ENCODE measurements at regions not wholly inside any gene's neighbourhood (a gene's known extent, or its start where the extent isn't known, plus 50 kb on each side); places are given as distances from the start of the nearest gene placed in this dataset.

GRCh38 chr20:7087803-7088202 is 320.3 kb downstream of the BMP2 start:
- Mint-ChIP-seq H3K4me1 (peaks cover 3% of the 10 kb centered on the region), H3K4me3 (no peak overlapping the region), H3K36me3 (ENCODE audit: low read depth) (no peaks in the 10 kb centered on the region), H3K27ac (no peak overlapping the region), H3K9me3 (no peaks in the 10 kb centered on the region), H3K27me3 (ENCODE audit: insufficient read depth) (no peaks in the 10 kb centered on the region)
- H3K27ac ChIP-seq (ENCODE audit: low read depth, low read length), result no peak overlapping the region
- TF ChIP-seq CTCF (conservative IDR thresholded peaks at IDR 0.05), result no peak
- WGBS, 2 experiments (ENCODE audit: insufficient coverage in 1 of 2, insufficient read length in 1 of 2), result 100% methylated on average over 1 of the region's 1 CpG; no CpG with 5 or more reads in 1 of the 2 experiments
- DNase-seq, result no peak
- H3K27me3 ChIP-seq (ENCODE audit: control insufficient read depth, insufficient read depth, low read length, poor library complexity, severe bottlenecking), result no peaks in the 10 kb centered on the region
- no peaks in the 10 kb centered on the region for H3K4me1 ChIP-seq (ENCODE audit: control insufficient read depth, insufficient read depth, low read length)
- H3K4me3 ChIP-seq (ENCODE audit: low read length), result no peak overlapping the region
- H3K36me3 ChIP-seq (ENCODE audit: control insufficient read depth, insufficient read depth, low read length), result no peaks in the 10 kb centered on the region
- H3K9ac ChIP-seq (ENCODE audit: extremely low read depth, low read length, poor library complexity, severe bottlenecking), result no peak overlapping the region
- H3K9me3 ChIP-seq (ENCODE audit: control insufficient read depth, low read length), result peaks cover 20% of the 10 kb centered on the region

GRCh38 chr20:7090001-7090400 is 322.5 kb downstream of the BMP2 start:
- no peak overlapping the region for H3K27ac ChIP-seq (ENCODE audit: low read depth, low read length)
- H3K9me3 ChIP-seq (ENCODE audit: control insufficient read depth, low read length), result peaks cover 20% of the 10 kb centered on the region
- Mint-ChIP-seq H3K9me3 (no peaks in the 10 kb centered on the region), H3K4me1 (peaks cover 3% of the 10 kb centered on the region), H3K4me3 (no peak overlapping the region), H3K36me3 (ENCODE audit: low read depth) (no peaks in the 10 kb centered on the region), H3K27me3 (ENCODE audit: insufficient read depth) (no peaks in the 10 kb centered on the region), H3K27ac (no peak overlapping the region)
- H3K27me3 ChIP-seq (ENCODE audit: control insufficient read depth, insufficient read depth, low read length, poor library complexity, severe bottlenecking), result no peaks in the 10 kb centered on the region
- no peak for TF ChIP-seq CTCF (conservative IDR thresholded peaks at IDR 0.05)
- H3K4me1 ChIP-seq (ENCODE audit: control insufficient read depth, insufficient read depth, low read length), result no peaks in the 10 kb centered on the region
- H3K9ac ChIP-seq (ENCODE audit: extremely low read depth, low read length, poor library complexity, severe bottlenecking), result no peak overlapping the region
- H3K36me3 ChIP-seq (ENCODE audit: control insufficient read depth, insufficient read depth, low read length), result no peaks in the 10 kb centered on the region
- no peak overlapping the region for H3K4me3 ChIP-seq (ENCODE audit: low read length)
- DNase-seq, result no peak

- Histone ChIP-seq H3K36me3 (ENCODE audit: control insufficient read depth, insufficient read depth, low read length) (no peaks in the 10 kb centered on the region), H3K27me3 (ENCODE audit: control insufficient read depth, insufficient read depth, low read length, poor library complexity, severe bottlenecking) (no peaks in the 10 kb centered on the region), H3K4me1 (ENCODE audit: control insufficient read depth, insufficient read depth, low read length) (no peaks in the 10 kb centered on the region), H3K4me3 (ENCODE audit: low read length) (peak overlapping the region; percentile 25), H3K9ac (ENCODE audit: extremely low read depth, low read length, poor library complexity, severe bottlenecking) (no peak overlapping the region), H3K9me3 (ENCODE audit: control insufficient read depth, low read length) (peaks cover 20% of the 10 kb centered on the region), H3K27ac (ENCODE audit: low read depth, low read length) (no peak overlapping the region)
- Mint-ChIP-seq H3K36me3 (ENCODE audit: low read depth) (no peaks in the 10 kb centered on the region), H3K4me3 (no peak overlapping the region), H3K9me3 (no peaks in the 10 kb centered on the region), H3K27me3 (ENCODE audit: insufficient read depth) (no peaks in the 10 kb centered on the region), H3K4me1 (peaks cover 3% of the 10 kb centered on the region), H3K27ac (no peak overlapping the region)
- TF ChIP-seq CTCF (conservative IDR thresholded peaks at IDR 0.05), result no peak
- peak; percentile 67 for DNase-seq
- WGBS, 2 experiments (ENCODE audit: insufficient coverage in 1 of 2, insufficient read length in 1 of 2), result 83 to 88% methylated on average over 3 to 4 of the region's 4 CpGs
Measured at GRCh38 chr20:7090811-7091210, 323.3 kb downstream of the BMP2 start.

All from endodermal cell (in vitro differentiated cells).